ENCODE measurements at regions not wholly inside any gene's neighbourhood (a gene's known extent, or its start where the extent isn't known, plus 50 kb on each side); places are given as distances from the start of the nearest gene placed in this dataset.
A peak's percentile ranks its signal among the peaks of the same experiment; 100 is the strongest.

DNA sequence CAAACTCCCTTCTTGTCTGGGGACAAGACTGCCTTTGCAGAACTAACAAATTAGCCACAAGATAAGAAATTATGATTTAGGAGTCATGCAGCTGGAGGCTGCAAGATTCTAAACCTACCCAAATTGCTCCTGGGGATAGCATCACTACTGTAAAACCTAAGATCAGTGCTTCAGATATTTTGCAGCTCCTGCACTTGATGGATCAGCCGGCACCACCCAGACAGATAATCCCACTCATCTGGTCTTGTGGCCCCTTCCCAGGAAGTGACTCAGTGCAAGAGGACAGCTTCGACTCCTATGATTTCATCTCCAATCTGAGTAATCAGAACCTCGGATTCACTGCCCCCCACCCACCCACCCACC lies 181.9 kb downstream of the AKR1D1 start:
- DNase-seq, result peak; percentile 47 to 82 (median 54)
- Histone ChIP-seq H2AFZ (ENCODE audit: insufficient read depth, low read depth, low read length, poor library complexity, severe bottlenecking) (peak overlapping the region; percentile 6), H3K4me3 (replicated peaks in 1 of 3; ENCODE audit: low read depth in 2 of 3, low read length in 3 of 3) (peak overlapping the region in 1 of 3 experiments; percentile 52), H3K9me3 (replicated peaks in 1 of 2; ENCODE audit: control insufficient read depth in 1 of 2, insufficient read depth in 1 of 2, low read length in 2 of 2) (peaks cover 0 to 10% of the 10 kb centered on the region in 2 donors), H3K79me2 (ENCODE audit: insufficient read depth, low read length) (no peaks in the 10 kb centered on the region), H3K36me3 (replicated peaks in 1 of 2; ENCODE audit: control insufficient read depth in 1 of 2, insufficient read depth in 2 of 2, low read length in 2 of 2) (no peaks in the 10 kb centered on the region), H3K4me1 (ENCODE audit: control insufficient read depth in 1 of 2, insufficient read depth in 2 of 2, low read length in 2 of 2) (peaks cover 32 to 36% of the 10 kb centered on the region in 2 donors), H3K9ac (ENCODE audit: insufficient read depth, low read length, poor library complexity, severe bottlenecking) (peak overlapping the region; percentile 46), H3K27me3 (ENCODE audit: control insufficient read depth in 2 of 2, insufficient read depth in 2 of 2, low read length in 2 of 2) (no peaks in the 10 kb centered on the region), H4K20me1 (ENCODE audit: insufficient read depth, low read length) (no peaks in the 10 kb centered on the region), H3K4me2 (replicated peaks; ENCODE audit: extremely low read depth, low read length, poor library complexity, severe bottlenecking) (peak overlapping the region; percentile 58), H3K27ac (ENCODE audit: low read depth in 1 of 2, low read length in 2 of 2) (peak overlapping the region; percentile 53 to 95)
- TF ChIP-seq, protein P1, sequence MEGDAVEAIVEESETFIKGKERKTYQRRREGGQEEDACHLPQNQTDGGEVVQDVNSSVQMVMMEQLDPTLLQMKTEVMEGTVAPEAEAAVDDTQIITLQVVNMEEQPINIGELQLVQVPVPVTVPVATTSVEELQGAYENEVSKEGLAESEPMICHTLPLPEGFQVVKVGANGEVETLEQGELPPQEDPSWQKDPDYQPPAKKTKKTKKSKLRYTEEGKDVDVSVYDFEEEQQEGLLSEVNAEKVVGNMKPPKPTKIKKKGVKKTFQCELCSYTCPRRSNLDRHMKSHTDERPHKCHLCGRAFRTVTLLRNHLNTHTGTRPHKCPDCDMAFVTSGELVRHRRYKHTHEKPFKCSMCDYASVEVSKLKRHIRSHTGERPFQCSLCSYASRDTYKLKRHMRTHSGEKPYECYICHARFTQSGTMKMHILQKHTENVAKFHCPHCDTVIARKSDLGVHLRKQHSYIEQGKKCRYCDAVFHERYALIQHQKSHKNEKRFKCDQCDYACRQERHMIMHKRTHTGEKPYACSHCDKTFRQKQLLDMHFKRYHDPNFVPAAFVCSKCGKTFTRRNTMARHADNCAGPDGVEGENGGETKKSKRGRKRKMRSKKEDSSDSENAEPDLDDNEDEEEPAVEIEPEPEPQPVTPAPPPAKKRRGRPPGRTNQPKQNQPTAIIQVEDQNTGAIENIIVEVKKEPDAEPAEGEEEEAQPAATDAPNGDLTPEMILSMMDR (IDR thresholded peaks at IDR 0.05), result no peak
- Mint-ChIP-seq H3K27me3 (ENCODE audit: low read depth in 3 of 3) (peaks cover 0 to 2% (median 0%) of the 10 kb centered on the region in 3 donors), H3K4me3 (peak overlapping the region in 1 of 2 donors; percentile 39), H3K27ac (peak overlapping the region; percentile 85 to 92 (median 91)), H3K36me3 (no peaks in the 10 kb centered on the region), H3K9me3 (peaks cover 4 to 14% (median 10%) of the 10 kb centered on the region in 7 donors), H3K4me1 (peaks cover 32% of the 10 kb centered on the region)
- intact Hi-C loops (cut with micrococcal nuclease), result no loop called here
- WGBS (ENCODE audit: insufficient coverage), result 0% methylated on average over 1 of the region's 3 CpGs

DNA sequence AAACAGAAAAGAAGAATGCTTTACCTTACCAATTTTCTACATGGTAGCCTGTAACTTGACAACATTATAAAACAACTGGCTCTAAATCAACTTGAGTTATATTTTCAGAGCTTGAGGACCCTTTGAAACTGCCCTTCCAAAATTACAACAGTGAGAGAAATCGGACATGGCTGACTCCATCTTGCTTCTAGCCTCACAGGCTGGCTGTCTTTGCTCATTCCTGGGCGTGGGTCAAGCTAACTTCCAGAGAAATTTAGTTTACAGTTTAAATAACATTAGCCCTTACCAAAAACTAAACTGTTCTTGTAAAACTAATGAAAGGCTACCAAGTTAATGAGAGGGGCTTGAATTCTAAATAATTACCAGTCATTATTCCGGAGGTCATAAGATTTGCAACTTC lies 183.4 kb downstream of the AKR1D1 start:
- no peaks in the 10 kb centered on the region for H3K79me2 ChIP-seq (ENCODE audit: insufficient read depth, low read length)
- no peaks in the 10 kb centered on the region for H3K36me3 Mint-ChIP-seq
- peaks cover 32 to 36% of the 10 kb centered on the region in 2 donors for H3K4me1 ChIP-seq (ENCODE audit: control insufficient read depth in 1 of 2, insufficient read depth in 2 of 2, low read length in 2 of 2)
- WGBS (ENCODE audit: insufficient coverage), result no CpG with 5 or more reads among the region's 3 CpGs
- H3K4me2 ChIP-seq (replicated peaks; ENCODE audit: extremely low read depth, low read length, poor library complexity, severe bottlenecking), result no peak overlapping the region
- no peak overlapping the region for H3K9ac ChIP-seq (ENCODE audit: insufficient read depth, low read length, poor library complexity, severe bottlenecking)
- TF ChIP-seq, protein P1 (IDR thresholded peaks at IDR 0.05), result no peak
- peaks cover 0 to 2% (median 0%) of the 10 kb centered on the region in 3 donors for H3K27me3 Mint-ChIP-seq (ENCODE audit: low read depth in 3 of 3)
- peaks cover 0 to 10% (median 2%) of the 10 kb centered on the region in 7 donors for H3K9me3 Mint-ChIP-seq
- H3K4me3 ChIP-seq (replicated peaks in 1 of 3; ENCODE audit: low read depth in 2 of 3, low read length in 3 of 3), result no peak overlapping the region
- peak overlapping the region in 4 of 7 donors; percentile 28 to 76 (median 63) for H3K27ac Mint-ChIP-seq
- no peaks in the 10 kb centered on the region for H3K9me3 ChIP-seq (replicated peaks in 1 of 2; ENCODE audit: control insufficient read depth in 1 of 2, insufficient read depth in 1 of 2, low read length in 2 of 2)
- H3K4me3 Mint-ChIP-seq, result no peak overlapping the region
- H3K36me3 ChIP-seq (replicated peaks in 1 of 2; ENCODE audit: control insufficient read depth in 1 of 2, insufficient read depth in 2 of 2, low read length in 2 of 2), result no peaks in the 10 kb centered on the region
- intact Hi-C loops (cut with micrococcal nuclease), result no loop called here
- no peaks in the 10 kb centered on the region for H3K27me3 ChIP-seq (ENCODE audit: control insufficient read depth in 2 of 2, insufficient read depth in 2 of 2, low read length in 2 of 2)
- peaks cover 32% of the 10 kb centered on the region for H3K4me1 Mint-ChIP-seq
- peak overlapping the region in 1 of 2 donors; percentile 95 for H3K27ac ChIP-seq (ENCODE audit: low read depth in 1 of 2, low read length in 2 of 2)
- H4K20me1 ChIP-seq (ENCODE audit: insufficient read depth, low read length), result no peaks in the 10 kb centered on the region
- H2AFZ ChIP-seq (ENCODE audit: insufficient read depth, low read depth, low read length, poor library complexity, severe bottlenecking), result no peak overlapping the region
- DNase-seq, result no peak

Data from CD14-positive monocyte (primary cell).